GM12892 (cell line): ENCODE measurements at regions not wholly inside any gene's neighbourhood (a gene's known extent, or its start where the extent isn't known, plus 50 kb on each side); places are given as distances from the start of the nearest gene placed in this dataset.

Source experiments
- POLR2A ChIP-seq: IDR thresholded peaks from 2 replicates; pipeline ENCODE4 v1.6.1; 2011; ENCODE audit warnings: low read depth, low read length, control low read depth
- TAF1 ChIP-seq: IDR thresholded peaks from 2 replicates; pipeline ENCODE4 v1.6.1; 2011; ENCODE audit warnings: low read depth, mild to moderate bottlenecking, control low read depth, low read length, borderline replicate concordance

- TF ChIP-seq POLR2A (no peak), TAF1 (no peak)
Observed at GRCh38 chr5:92734211-92734940, 846.6 kb downstream of the NR2F1-AS1 start.
